NOMO-1 (cell line): ENCODE measurements at regions not wholly inside any gene's neighbourhood (a gene's known extent, or its start where the extent isn't known, plus 50 kb on each side); places are given as distances from the start of the nearest gene placed in this dataset.
"Not testable (repeated sequence)": the region's sequence is repeated elsewhere in the genome, so short reads cannot be mapped to it uniquely, and the experiment has no call there.

Experiments used
- DNase-seq, 2 experiments: peaks; one replicate each; lab custom pipeline; 2025; ENCODE audit not compliant: unreplicated experiment in 2 of 2; lab: John Stamatoyannopoulos, UW

- no peak for DNase-seq
Measured at GRCh38 chr5:21613971-21614488, 1239.1 kb downstream of the CDH12 start.

DNA sequence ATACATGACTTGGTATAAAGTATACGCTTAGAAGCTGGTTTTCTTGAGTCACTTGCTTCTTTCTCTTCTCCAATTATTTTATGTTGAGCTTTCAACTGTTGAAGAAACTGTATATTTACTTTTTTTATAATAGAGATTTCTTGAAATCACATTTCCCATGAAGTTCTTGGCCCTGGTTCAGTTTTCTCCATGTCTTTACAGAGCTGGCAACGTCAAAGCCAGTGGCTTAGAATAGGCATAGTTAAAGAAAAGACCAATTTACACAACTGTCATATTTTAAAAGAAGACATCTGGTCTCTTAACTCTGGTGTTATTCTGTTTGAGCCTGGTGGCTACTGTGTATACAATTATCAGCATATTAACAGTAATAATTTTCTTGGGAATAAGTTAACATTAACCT is 1249.3 kb downstream of the CDH12 start:
- DNase-seq: no peak

DNA sequence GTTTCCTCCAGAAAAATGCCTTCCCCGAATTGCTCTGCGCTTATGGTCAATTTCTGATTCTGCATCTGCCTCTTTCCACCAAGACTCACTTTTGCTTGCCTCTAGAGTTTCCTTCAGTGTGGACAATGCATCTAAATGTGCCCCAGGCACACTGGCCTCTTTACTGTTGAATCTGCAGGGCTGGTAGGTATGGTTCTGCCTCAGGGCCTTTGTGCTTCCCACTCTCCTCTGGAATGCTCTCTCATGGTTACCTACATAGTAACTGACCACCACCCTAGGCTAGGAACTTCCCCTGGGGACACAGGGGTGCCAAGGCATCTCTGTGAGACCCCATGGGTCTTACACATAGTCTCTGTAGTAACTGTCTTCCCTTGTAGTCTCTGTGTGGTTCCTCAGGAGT is 1258.6 kb downstream of the CDH12 start:
- DNase-seq: no peak

DNA sequence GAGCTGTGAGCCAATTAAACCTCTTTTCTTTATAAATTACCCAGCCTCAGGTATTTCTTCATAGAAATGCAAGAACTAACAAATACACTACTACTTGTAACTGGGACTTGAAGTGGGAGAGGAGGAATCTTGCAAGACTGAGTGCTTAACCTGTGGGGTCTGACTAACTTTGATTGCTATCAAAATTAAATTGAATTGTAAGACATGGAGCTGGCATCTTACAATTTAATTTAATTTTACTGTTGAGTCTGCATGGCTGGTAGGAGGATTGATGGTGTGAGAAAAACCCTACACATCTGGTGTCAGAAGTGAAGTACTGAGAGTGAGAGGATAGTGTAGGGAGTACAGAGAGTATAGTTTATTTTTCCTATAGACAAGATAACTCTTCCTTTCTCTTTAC is 1259.9 kb downstream of the CDH12 start:
- DNase-seq: no peak

DNA sequence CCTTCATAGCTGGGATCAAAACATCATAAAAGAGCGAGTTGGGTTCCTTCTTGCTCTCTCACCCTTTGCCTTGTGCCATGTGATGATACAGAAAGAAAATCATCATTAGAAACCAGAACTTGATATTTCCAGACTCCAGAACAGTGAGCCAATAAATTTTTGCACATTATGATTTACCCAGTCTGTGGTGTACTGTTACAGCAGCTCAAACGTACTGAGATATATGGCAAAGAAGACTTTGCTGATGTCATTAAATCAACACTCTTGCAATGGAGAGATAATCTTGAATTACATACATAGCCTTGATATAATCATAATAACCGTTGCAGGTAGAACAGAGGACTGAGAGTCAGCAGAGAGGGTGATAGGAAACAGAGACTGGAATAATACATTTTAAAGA is 1271.6 kb downstream of the CDH12 start:
- DNase-seq: no peak

- no peak for DNase-seq
Measured at GRCh38 chr5:21574961-21575360, 1278.2 kb downstream of the CDH12 start.

GRCh38 chr5:21574438-21574837 is 1278.7 kb downstream of the CDH12 start:
- DNase-seq: no peak

- DNase-seq: no peak
Measured at GRCh38 chr5:21573416-21574314, 1279.5 kb downstream of the CDH12 start.

- not testable (repeated sequence) for DNase-seq
Measured at GRCh38 chr5:21571196-21571595, 1281.9 kb downstream of the CDH12 start.

DNA sequence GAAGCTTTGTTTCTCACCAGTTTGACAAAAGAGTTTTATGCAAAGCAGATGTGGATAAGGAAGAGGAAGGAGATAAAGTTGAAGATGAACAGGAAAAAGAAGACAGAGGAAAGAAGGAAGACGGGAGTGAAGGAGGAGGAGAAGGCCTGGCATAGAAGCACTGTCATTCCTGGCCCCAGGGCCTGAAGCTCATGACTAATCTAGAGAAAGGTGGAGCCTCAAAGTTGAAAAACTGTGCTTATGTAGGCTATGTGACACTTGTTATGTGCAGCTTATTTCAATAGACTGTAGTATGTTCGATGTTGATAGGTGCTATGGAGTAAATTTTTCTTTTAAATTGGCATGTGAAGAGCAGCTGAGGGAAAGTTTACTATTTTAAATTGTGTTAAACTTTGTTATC is 1294.0 kb downstream of the CDH12 start:
- not testable (repeated sequence) for DNase-seq

DNA sequence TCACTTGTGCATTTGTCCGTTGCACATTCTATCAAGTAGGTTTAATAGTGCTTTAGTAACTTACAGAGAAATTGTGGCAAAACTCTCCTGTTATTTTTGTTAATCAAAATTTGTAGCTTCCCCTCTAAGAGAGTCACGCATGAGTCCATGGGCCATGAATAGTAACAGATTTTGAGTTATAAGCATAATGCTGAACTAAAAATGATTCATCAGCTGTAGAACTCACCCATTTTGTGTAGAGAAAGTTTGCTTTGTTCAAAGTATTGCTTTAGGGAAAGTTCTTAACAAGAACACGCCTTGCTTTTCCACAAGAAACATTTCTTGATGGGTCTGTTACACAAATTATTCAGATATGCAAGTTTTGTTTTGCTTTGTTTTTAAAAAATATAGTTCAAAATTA is 1300.9 kb downstream of the CDH12 start:
- not testable (repeated sequence) for DNase-seq

- not testable (repeated sequence) for DNase-seq
Measured at GRCh38 chr5:21550916-21551315, 1302.2 kb downstream of the CDH12 start.

- not testable (repeated sequence) for DNase-seq
Measured at GRCh38 chr5:21547656-21548055, 1305.5 kb downstream of the CDH12 start.

- DNase-seq: not testable (repeated sequence)
Measured at GRCh38 chr5:21535114-21535513, 1318.0 kb downstream of the CDH12 start.

GRCh38 chr5:21521157-21521556 is 1332.0 kb downstream of the CDH12 start:
- not testable (repeated sequence) for DNase-seq

DNA sequence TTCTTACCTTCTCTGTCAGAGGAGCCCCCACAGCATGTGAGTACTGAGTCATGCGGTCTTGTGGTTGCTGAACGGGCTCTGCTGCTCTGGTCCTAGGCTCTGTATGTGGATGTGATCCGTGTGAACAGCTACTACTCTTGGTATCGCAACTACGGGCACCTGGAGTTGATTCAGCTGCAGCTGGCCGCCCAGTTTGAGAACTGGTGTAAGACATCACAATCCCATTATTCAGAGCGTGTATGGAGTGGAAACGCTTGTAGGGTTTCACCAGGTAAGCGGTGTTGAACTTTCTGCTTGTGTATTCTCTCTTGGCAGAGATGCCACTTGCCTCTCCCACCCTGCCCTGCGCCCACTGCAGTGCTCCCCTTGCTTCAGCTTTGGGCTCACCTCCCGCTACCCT is 1356.2 kb downstream of the CDH12 start:
- not testable (repeated sequence) for DNase-seq

GRCh38 chr5:21496056-21496455 is 1357.1 kb downstream of the CDH12 start:
- DNase-seq: not testable (repeated sequence)

GRCh38 chr5:21495235-21495634 is 1357.9 kb downstream of the CDH12 start:
- not testable (repeated sequence) for DNase-seq

- not testable (repeated sequence) for DNase-seq
Measured at GRCh38 chr5:21494033-21494432, 1359.1 kb downstream of the CDH12 start.

GRCh38 chr5:21491182-21491581 is 1362.0 kb downstream of the CDH12 start:
- not testable (repeated sequence) for DNase-seq

- DNase-seq: not testable (repeated sequence)
Measured at GRCh38 chr5:21488828-21489227, 1364.3 kb downstream of the CDH12 start.

- DNase-seq: not testable (repeated sequence)
Measured at GRCh38 chr5:21485458-21486000, 1367.6 kb downstream of the CDH12 start.
